Stimulated activated naive CD8-positive, alpha-beta T cell treated with anti-CD3 and anti-CD28 coated beads, Interleukin-15, amount 100 ng/mL, for 72 hours (primary cell): ENCODE measurements at regions not wholly inside any gene's neighbourhood (a gene's known extent, or its start where the extent isn't known, plus 50 kb on each side); places are given as distances from the start of the nearest gene placed in this dataset.
A peak's percentile ranks its signal among the peaks of the same experiment; 100 is the strongest.

Experiments
- ATAC-seq: fragments of 150-1000 bp; cut with Tn5 transposase; 2 replicates; pipeline ENCODE4 v1.10.0; 2021; ENCODE audit warnings: mild to moderate bottlenecking, moderate library complexity
- DNase-seq, 2 donors: peaks; one replicate each; pipeline ENCODE4 v3.0.0; 2021 to 2022
- H3K27ac Mint-ChIP-seq, 2 donors: one replicate each; pipeline ENCODE4 v1.8.0; 2022; ENCODE audit warnings: mild to moderate bottlenecking in 2 of 2, mixed read lengths in 2 of 2, moderate library complexity in 2 of 2
- H3K27me3 Mint-ChIP-seq: one replicate; pipeline ENCODE4 v1.8.0; 2022; ENCODE audit warnings: mixed read lengths
- H3K4me1 Mint-ChIP-seq: one replicate; pipeline ENCODE4 v1.8.0; 2022; ENCODE audit warnings: mild to moderate bottlenecking, mixed read lengths
- H3K4me3 Mint-ChIP-seq, 2 donors: one replicate each; pipeline ENCODE4 v1.8.0; 2022; ENCODE audit warnings: mild to moderate bottlenecking in 2 of 2, mixed read lengths in 2 of 2, moderate library complexity in 1 of 2
- H3K9me3 Mint-ChIP-seq, 2 donors: one replicate each; pipeline ENCODE4 v1.8.0; 2022; ENCODE audit warnings: mixed read lengths in 2 of 2

DNA sequence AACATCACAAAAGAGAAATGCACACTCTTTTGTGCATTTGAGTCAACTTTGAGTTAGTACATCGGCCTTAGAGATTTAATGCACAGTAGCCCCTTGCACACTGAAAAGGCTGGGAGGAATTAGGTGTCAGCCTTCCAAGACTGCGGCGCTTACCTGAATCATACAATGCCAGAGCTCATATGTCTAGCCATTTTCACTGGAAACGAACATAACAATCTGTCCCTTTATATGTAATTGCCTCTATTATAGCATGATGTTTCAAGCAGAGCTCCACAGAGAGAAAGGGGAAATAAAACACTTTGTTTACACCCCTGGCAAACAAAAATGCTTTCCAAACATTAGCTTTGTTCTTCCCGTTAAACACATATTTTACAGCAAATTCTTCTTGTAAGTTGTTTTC, 315.7 kb upstream of the SLCO3A1 start:
- Mint-ChIP-seq H3K9me3 (no peaks in the 10 kb centered on the region), H3K27me3 (peaks cover 7% of the 10 kb centered on the region), H3K4me3 (no peak overlapping the region), H3K27ac (no peak overlapping the region), H3K4me1 (no peaks in the 10 kb centered on the region)
- no peak for ATAC-seq
- no peak for DNase-seq

DNA sequence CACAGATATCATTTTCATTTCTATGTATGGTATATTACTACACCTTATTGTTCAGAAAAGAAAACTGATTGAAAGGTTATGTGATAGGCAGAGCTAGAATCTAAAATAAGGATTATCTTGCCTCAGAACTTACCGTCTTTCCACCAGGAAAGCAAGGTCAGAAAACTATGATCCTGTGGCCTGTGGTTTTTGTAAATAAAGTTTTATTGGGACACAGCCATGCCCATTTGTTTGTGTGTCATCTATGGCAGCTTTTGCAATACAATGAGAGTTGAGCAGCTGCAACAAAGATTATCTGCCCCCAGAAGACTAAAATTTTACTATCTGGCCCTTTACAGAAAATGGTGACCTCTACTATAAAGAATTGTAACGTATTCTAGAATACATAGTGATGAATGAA, 314.7 kb upstream of the SLCO3A1 start:
- Mint-ChIP-seq H3K9me3 (no peaks in the 10 kb centered on the region), H3K27ac (peak overlapping the region in 1 of 2 donors; percentile 19), H3K4me3 (no peak overlapping the region), H3K4me1 (no peaks in the 10 kb centered on the region), H3K27me3 (peaks cover 7% of the 10 kb centered on the region)
- no peak for DNase-seq
- no peak for ATAC-seq

DNA sequence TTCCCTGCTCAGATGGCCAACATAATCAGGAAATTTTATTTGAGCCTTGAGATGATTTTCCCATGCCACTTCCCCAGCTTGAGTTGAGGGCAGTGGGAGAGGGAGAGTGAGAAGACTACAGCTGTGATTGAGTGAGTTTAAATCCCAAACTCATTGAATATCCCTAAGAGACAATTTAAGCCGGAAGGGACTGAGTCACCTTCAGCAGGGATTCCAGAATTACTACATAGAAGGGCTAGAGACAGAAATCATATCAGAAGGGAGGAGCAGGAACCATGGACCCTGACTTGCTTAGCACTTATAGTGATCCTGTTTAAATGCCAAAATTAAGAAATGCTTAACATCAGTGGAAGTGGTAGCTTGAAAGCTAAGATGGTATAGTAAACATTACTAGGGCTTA, 312.2 kb upstream of the SLCO3A1 start:
- no peak overlapping the region for H3K4me3 Mint-ChIP-seq

DNA sequence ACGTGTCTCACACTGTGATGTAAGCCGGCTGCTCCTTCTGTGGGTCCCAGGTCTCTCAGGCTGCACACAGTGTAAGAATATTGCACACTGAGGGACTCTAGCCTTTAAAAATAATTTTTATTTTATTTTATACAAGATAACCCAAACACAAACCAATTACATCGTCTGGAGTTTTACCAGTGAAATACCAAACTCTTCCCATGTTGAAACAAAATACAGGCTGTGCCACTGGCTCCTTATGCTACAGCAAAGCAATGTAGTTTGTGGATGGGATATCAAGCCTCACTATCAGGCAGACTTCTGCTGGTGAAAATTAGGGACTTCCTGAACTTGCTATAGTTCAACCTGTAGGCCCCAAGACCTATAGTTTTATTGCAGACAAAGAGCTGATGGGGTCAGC, 311.3 kb upstream of the SLCO3A1 start:
- Mint-ChIP-seq H3K4me3 (no peak overlapping the region), H3K27me3 (peaks cover 7% of the 10 kb centered on the region), H3K9me3 (no peaks in the 10 kb centered on the region), H3K4me1 (no peaks in the 10 kb centered on the region), H3K27ac (no peak overlapping the region)
- ATAC-seq = no peak
- no peak for DNase-seq

More for the DNA sequence above, 312.2 kb upstream of the SLCO3A1 start:
- H3K9me3 Mint-ChIP-seq = no peaks in the 10 kb centered on the region
- no peak overlapping the region for H3K27ac Mint-ChIP-seq
- H3K4me1 Mint-ChIP-seq = no peaks in the 10 kb centered on the region
- ATAC-seq = no peak
- no peak for DNase-seq
- peaks cover 7% of the 10 kb centered on the region for H3K27me3 Mint-ChIP-seq

DNA sequence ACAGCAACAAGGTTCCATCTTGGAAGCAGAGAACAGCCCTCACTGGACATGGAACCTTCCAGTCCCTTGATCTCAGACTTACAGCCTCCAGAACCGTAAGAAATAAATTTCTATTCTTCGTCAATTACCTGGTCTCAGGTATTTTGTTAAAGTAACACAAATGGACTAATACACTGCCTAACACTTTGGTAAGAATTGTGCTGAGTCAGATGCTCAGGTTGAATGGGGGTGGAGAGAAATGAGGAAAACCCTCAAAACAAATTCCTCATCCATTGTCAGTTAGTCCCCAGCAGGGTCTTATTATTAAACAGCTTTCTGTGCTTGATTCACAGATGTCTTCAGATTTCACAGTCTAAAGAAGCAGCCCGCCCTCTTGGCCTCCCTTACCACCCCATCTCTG, 306.2 kb upstream of the SLCO3A1 start:
- no peak overlapping the region for H3K4me3 Mint-ChIP-seq
- no peaks in the 10 kb centered on the region for H3K9me3 Mint-ChIP-seq
- ATAC-seq (no peak), DNase-seq (no peak)
- H3K27me3 Mint-ChIP-seq = no peaks in the 10 kb centered on the region
- H3K27ac Mint-ChIP-seq = no peak overlapping the region
- H3K4me1 Mint-ChIP-seq = no peaks in the 10 kb centered on the region

DNA sequence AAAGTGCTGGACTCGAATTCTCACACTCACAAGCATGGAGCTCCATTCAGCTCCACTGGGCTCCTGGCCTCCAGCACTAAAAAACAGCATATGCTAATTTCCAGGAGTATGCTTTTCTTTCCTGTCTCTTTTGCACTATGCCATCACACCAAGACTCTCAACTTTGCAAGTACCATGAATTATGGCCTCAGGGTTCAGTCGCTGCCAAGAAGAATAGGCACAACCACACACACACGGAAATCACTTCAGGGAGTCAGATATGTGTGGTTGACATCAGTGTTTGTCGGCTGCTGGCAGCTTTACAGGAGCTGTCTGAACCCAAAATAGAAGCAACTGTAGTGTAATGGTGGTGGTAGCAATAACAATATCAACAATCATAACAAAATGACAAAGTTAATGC, 305.0 kb upstream of the SLCO3A1 start:
- Mint-ChIP-seq H3K27ac (no peak overlapping the region), H3K27me3 (no peaks in the 10 kb centered on the region), H3K4me3 (no peak overlapping the region), H3K4me1 (no peaks in the 10 kb centered on the region), H3K9me3 (no peaks in the 10 kb centered on the region)
- ATAC-seq (no peak), DNase-seq (no peak)

DNA sequence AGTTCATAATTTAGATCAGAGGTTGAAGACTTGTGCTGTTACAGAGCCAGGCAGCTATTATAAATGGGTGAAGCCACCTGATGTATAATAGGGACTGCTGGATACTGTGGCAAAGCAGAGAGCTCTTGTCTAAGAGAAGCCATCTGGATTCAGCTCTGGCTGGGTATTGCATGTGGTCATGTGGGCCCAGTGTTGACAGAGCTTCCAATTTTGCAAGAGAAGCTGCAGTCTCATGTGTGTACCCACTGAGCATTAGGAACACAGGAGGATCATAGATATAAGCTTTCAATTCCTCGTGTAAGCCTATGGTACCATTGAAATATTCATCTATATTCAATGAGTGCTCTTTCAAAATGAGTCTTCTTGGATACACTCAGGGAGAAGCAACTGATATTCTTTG, 303.9 kb upstream of the SLCO3A1 start:
- H3K27me3 Mint-ChIP-seq = no peaks in the 10 kb centered on the region
- no peaks in the 10 kb centered on the region for H3K9me3 Mint-ChIP-seq
- no peak overlapping the region for H3K4me3 Mint-ChIP-seq
- no peaks in the 10 kb centered on the region for H3K4me1 Mint-ChIP-seq
- H3K27ac Mint-ChIP-seq = no peak overlapping the region
- DNase-seq (no peak), ATAC-seq (no peak)

DNA sequence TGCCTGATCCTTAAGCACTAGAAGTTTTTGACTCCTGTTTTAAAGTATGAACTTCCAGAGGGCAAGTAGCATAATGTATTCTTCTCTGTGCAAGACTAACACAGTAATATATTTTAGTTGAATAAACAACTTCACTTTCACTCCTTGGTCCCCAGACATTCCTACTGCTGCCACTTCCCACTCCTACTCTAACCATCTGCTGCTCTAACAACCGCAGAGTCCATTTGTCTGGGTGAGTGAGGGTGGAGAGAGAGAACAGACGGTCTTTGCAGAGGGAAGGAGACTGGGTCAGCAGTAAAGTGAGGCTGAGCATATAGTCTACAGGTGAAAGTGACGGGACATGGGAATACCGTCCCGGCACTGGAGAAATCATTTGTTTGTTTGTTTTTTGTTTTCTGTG, 301.0 kb upstream of the SLCO3A1 start:
- Mint-ChIP-seq H3K4me1 (no peaks in the 10 kb centered on the region), H3K27ac (peak overlapping the region in 1 of 2 donors; percentile 88), H3K27me3 (no peaks in the 10 kb centered on the region), H3K4me3 (no peak overlapping the region), H3K9me3 (no peaks in the 10 kb centered on the region)
- ATAC-seq (no peak), DNase-seq (no peak)

DNA sequence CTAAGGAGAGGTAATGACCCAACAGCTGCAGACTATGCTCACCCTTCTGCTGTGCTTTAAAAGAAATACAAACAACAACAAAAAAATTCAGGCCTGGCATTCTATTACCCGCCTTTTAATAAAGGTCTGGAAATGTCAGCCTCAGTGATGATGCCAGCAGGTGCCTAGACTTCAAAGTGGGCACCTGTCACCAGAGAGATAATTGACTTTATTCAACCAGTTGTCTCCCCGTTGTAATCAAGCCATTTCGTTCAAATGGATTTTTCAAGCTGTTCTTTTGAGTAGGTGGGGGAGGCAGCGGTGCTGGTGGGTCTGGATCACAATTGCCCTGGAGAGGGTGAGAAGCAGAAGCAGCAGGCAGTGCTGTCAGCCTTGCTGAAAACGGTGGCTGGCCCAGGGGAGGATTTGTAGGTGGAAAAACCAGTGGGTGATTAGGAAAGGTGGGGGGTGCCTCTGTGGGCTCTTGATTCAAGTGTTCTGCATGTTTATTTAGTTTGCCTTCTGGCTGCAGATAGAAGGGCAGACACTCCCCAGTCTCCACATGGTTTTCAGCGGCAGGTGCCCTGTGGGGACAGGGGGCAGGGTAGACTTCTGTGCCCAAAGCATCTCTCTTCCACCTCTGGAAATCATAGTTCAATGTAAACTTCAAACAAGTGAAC, 300.2 kb upstream of the SLCO3A1 start:
- Mint-ChIP-seq H3K27ac (peak overlapping the region in 1 of 2 donors; percentile 52), H3K9me3 (no peaks in the 10 kb centered on the region), H3K27me3 (no peaks in the 10 kb centered on the region), H3K4me3 (no peak overlapping the region), H3K4me1 (no peaks in the 10 kb centered on the region)
- DNase-seq (no peak), ATAC-seq (no peak)

DNA sequence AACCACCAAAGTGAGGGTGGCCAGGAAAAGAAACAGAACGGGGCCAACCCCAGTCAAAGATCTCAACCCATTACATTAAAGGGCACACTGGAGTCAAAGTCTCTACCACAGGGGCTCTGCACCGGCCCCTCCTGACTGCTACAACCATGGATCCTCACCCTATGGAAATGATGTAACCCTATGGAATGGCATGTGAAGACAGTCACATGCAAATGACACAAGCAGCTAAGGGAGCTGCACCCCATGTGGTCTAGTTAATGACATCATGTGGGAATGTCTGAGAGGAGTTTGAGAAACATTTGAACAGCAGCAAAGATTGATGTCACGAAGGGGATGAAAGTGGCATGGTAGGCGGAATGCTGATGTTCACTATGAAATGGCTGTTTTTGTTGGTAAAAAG, 298.2 kb upstream of the SLCO3A1 start:
- H3K9me3 Mint-ChIP-seq = no peaks in the 10 kb centered on the region
- no peak overlapping the region for H3K4me3 Mint-ChIP-seq
- H3K27me3 Mint-ChIP-seq = no peaks in the 10 kb centered on the region
- DNase-seq = no peak
- H3K4me1 Mint-ChIP-seq = no peaks in the 10 kb centered on the region
- no peak overlapping the region for H3K27ac Mint-ChIP-seq
- no peak for ATAC-seq

DNA sequence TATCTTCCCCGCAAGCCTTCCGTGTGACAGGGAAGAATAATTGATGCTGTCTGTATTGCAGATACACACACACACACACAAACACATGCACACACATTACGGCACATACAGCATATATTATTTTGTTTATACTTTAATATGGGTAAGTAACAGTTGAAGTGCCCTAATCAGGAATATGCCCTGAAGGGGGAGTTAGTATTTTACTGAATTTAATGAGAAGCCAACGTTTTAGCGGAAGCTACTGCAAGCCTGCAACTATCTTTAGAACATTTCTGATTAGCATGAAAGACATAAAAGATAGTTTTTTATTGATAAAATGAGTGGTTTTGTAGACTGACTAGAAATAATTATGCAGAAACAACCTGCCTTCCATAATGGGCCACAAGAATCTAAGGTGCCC, 296.6 kb upstream of the SLCO3A1 start:
- no peak for DNase-seq
- no peaks in the 10 kb centered on the region for H3K4me1 Mint-ChIP-seq
- peak overlapping the region in 1 of 2 donors; percentile 33 for H3K27ac Mint-ChIP-seq
- no peak for ATAC-seq
- H3K9me3 Mint-ChIP-seq = no peaks in the 10 kb centered on the region
- H3K27me3 Mint-ChIP-seq = no peaks in the 10 kb centered on the region
- H3K4me3 Mint-ChIP-seq = no peak overlapping the region

DNA sequence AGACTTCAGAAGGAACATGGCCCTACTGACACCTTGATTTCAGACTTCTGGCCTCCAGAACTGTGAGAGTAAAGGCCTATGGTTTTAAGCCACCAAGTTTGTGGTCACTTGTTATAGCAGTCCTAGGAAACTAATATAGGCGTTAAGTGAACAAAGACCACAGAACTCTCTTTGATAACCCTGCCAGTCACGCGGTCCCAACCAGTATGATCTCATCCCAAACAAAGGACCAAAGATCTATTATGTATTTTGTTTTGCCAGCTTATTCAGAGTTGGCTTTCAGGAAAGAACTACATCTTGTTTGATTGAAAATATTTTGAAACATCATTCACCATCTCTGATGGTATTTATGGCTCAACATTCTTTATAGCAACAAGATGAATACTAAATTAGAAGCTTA, 294.4 kb upstream of the SLCO3A1 start:
- ATAC-seq = no peak
- no peak overlapping the region for H3K4me3 Mint-ChIP-seq
- no peak for DNase-seq
- no peaks in the 10 kb centered on the region for H3K9me3 Mint-ChIP-seq
- no peaks in the 10 kb centered on the region for H3K27me3 Mint-ChIP-seq
- H3K27ac Mint-ChIP-seq = no peak overlapping the region
- H3K4me1 Mint-ChIP-seq = no peaks in the 10 kb centered on the region

DNA sequence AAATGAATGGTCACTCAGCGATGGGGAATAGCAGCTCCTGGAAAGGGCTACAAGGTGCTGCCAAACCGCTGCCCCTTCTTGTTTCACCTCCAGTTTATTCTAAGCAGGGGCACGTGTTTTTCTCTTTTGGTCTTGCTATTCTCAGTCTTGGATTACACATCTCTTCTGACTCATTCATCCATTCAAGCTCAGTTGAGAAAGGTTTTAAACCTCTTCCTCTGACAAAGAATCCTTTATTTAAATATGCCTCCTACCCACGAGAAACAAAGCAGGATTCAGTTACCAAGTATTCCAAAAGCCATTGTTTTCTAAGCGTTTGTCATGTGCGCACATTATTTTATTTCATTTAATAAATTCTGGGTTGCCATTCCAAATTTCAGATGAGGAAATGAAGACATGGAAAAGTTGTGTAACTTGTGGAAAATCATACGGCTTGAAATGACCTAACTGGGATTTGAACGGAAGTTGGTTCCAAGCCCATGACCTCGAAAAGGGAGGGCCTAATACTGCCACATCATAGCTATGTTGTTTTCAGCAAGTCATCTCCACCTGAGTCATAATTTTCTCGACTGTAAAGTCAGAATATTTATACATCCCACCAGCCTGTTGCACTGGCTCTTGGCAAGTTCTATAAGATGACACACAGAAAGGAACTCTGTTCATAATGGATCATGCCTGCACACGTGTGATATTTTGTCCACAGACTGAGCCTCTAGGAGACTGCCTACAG, 292.0 kb upstream of the SLCO3A1 start:
- no peaks in the 10 kb centered on the region for H3K27me3 Mint-ChIP-seq
- no peak overlapping the region for H3K4me3 Mint-ChIP-seq
- no peak for DNase-seq
- no peak for ATAC-seq
- H3K9me3 Mint-ChIP-seq = no peaks in the 10 kb centered on the region
- no peaks in the 10 kb centered on the region for H3K4me1 Mint-ChIP-seq
- peak overlapping the region in 1 of 2 donors; percentile 2 for H3K27ac Mint-ChIP-seq

DNA sequence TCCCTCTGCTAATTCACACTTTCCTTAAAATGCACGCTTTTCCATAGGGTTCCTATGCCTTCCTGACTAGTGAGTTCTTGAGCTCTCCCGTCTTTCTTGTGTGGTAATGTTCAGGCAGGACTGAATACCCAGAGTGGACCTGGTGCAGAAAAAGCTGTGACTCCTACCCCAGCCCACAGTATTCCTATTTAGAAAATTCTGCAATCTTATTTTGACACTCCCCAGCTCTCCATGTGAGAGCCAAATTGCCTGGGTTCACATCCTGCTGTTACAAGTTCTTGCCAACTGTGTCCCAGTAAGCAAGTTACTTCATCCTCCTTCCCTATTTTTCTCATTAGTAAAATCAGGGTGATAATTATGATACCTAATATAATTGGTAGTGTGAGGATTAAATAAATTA, 290.8 kb upstream of the SLCO3A1 start:
- no peak for ATAC-seq
- no peak for DNase-seq
- H3K9me3 Mint-ChIP-seq = no peaks in the 10 kb centered on the region
- H3K4me1 Mint-ChIP-seq = no peaks in the 10 kb centered on the region
- H3K4me3 Mint-ChIP-seq = no peak overlapping the region
- no peak overlapping the region for H3K27ac Mint-ChIP-seq
- no peaks in the 10 kb centered on the region for H3K27me3 Mint-ChIP-seq

DNA sequence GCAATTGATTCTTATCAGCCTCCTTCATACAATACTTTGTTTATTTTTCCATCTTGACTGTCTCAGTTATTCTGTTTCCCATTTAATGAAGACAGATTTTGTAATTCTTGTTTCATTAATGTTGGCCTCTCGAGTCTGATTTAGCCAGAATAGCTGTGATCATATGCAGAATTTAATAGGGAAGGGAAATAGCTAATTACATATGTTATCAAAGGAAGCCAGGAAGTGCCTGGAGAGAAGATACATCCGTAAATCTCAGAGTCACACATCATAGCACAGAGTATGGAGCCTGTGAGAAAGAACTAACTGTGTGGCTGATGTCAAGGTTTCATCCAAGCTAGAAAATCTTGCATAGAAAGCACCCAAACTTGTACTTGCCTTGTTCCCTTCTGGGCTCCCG, 288.9 kb upstream of the SLCO3A1 start:
- Mint-ChIP-seq H3K9me3 (no peaks in the 10 kb centered on the region), H3K27me3 (peaks cover under 1% of the 10 kb centered on the region), H3K4me3 (no peak overlapping the region), H3K4me1 (no peaks in the 10 kb centered on the region), H3K27ac (no peak overlapping the region)
- DNase-seq (no peak), ATAC-seq (no peak)

DNA sequence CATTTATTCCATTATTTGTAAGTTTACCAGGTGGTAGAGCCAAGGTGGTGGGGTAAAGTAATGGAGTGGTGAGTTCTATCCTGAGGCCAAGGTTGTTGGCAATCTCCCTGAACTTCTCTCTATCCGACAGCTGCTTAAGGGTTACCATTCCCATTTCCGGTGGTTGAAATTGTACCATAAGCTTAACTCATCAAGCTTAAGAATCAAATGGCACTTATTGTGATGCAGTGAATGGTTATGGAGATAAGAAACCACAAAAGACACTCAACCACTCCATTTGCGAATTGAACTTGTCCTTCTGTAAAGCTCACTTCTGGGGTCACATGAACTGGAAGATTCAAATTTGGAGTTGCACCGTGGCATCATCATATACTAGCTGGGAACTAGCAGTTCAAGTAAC, 287.4 kb upstream of the SLCO3A1 start:
- no peaks in the 10 kb centered on the region for H3K4me1 Mint-ChIP-seq
- ATAC-seq (no peak), DNase-seq (no peak)
- H3K27me3 Mint-ChIP-seq = peaks cover 15% of the 10 kb centered on the region
- H3K9me3 Mint-ChIP-seq = no peaks in the 10 kb centered on the region
- H3K4me3 Mint-ChIP-seq = no peak overlapping the region
- no peak overlapping the region for H3K27ac Mint-ChIP-seq

DNA sequence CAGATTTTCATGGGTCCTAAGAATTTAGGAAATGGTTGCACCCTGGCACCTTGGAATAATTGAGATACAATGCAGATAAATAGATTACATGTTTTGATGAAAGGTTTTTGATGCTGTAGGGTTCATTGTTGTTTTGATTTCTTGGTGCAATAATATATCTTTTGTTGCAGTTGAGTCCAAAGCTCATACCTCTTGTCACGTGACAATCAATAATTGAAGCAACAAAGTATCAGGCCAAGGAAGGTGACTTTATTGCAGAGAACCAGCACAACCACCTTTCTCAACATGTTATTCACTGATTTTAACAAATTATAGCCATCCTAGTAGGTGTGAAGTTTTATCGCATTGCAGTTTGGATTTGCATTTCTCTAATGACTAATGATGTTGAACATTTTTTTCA, 285.5 kb upstream of the SLCO3A1 start:
- ATAC-seq = no peak
- Mint-ChIP-seq H3K27me3 (peaks cover 15% of the 10 kb centered on the region), H3K4me1 (no peaks in the 10 kb centered on the region), H3K4me3 (no peak overlapping the region), H3K9me3 (peaks cover 0 to 3% of the 10 kb centered on the region in 2 donors), H3K27ac (no peak overlapping the region)
- no peak for DNase-seq
